ENCODE measurements at regions not wholly inside any gene's neighbourhood (a gene's known extent, or its start where the extent isn't known, plus 50 kb on each side); places are given as distances from the start of the nearest gene placed in this dataset.
A peak's percentile ranks its signal among the peaks of the same experiment; 100 is the strongest.

- H3K4me3 ChIP-seq (ENCODE audit: low read depth, low read length) = no peak overlapping the region
- no peak for DNase-seq (ENCODE audit: low read depth)
- no peak for TF ChIP-seq CTCF (IDR thresholded peaks at IDR 0.05; ENCODE audit: insufficient read depth, low read depth, low read length, missing control alignments)
Observed at GRCh38 chr3:103403191-103403590, 968.4 kb downstream of the ZPLD1 start.

GRCh38 chr3:103406320-103406850 lies 971.6 kb downstream of the ZPLD1 start:
- no peak for DNase-seq (ENCODE audit: low read depth)
- no peak for TF ChIP-seq CTCF (IDR thresholded peaks at IDR 0.05; ENCODE audit: insufficient read depth, low read depth, low read length, missing control alignments)
- H3K4me3 ChIP-seq (ENCODE audit: low read depth, low read length) = no peak overlapping the region

GRCh38 chr3:103410231-103410630 lies 975.4 kb downstream of the ZPLD1 start:
- TF ChIP-seq CTCF (IDR thresholded peaks at IDR 0.05; ENCODE audit: insufficient read depth, low read depth, low read length, missing control alignments) = peak; percentile 26
- peak; percentile 1 for DNase-seq (ENCODE audit: low read depth)
- no peak overlapping the region for H3K4me3 ChIP-seq (ENCODE audit: low read depth, low read length)

- no peak for DNase-seq (ENCODE audit: low read depth)
- no peak overlapping the region for H3K4me3 ChIP-seq (ENCODE audit: low read depth, low read length)
- TF ChIP-seq CTCF (IDR thresholded peaks at IDR 0.05; ENCODE audit: insufficient read depth, low read depth, low read length, missing control alignments) = no peak
Observed at GRCh38 chr3:103421460-103421859, 986.6 kb downstream of the ZPLD1 start.

DNA sequence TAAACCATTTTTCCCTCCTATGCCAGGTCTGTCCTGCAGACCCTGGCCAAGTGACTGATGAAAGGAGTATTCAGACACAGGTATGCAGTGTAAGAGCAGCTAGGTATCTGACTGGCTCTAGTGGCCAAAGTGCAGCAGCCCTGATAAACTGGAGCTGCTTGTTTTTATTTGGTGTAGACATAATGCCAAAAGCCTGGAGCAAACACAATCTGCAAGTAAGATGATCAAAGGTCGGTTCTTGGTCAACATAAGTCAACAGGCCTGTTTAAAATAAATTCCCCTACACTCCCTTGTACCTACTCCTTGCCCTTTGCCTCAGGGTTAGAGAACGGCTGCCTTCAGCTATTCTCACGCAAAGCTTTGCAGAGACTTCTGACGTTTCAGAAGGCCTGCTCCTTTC lies 1003.1 kb downstream of the ZPLD1 start:
- H3K4me3 ChIP-seq (ENCODE audit: low read depth, low read length) = no peak overlapping the region
- DNase-seq (ENCODE audit: low read depth) = no peak
- no peak for TF ChIP-seq CTCF (IDR thresholded peaks at IDR 0.05; ENCODE audit: insufficient read depth, low read depth, low read length, missing control alignments)

DNA sequence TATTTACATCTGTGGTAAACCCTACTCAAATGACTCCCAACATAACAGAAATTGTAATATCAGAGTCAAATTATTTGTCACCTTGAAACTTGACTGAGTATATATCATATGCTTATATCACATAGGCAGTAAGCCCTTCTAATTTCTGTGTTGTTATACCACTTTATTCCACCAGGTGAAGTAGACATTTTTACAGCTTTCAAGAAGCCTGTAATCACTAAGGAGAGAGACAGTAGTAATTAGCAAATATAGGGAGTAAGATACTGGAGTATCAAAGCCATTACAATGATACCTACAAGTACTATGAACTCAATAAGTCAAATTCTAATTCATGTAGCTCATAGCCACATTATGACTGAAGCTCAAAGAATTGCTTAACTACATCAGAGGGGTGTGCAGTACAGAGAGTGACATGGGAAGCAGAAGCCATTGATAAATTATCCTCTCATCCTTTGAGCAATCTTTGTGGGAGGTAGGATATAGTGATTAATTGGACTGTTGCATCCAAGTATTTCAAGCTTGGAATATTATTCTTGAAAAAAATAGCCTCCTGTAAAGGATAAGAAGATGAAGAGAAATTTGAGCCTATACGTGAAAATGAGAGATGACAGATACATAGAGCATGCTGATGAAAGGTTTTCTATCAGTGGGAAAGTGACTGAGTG lies 1005.9 kb downstream of the ZPLD1 start:
- peak; percentile 13 for TF ChIP-seq CTCF (IDR thresholded peaks at IDR 0.05; ENCODE audit: insufficient read depth, low read depth, low read length, missing control alignments)
- H3K4me3 ChIP-seq (ENCODE audit: low read depth, low read length) = no peak overlapping the region
- peak; percentile 11 for DNase-seq (ENCODE audit: low read depth)
